HG02938 (cell line): ENCODE measurements at regions not wholly inside any gene's neighbourhood (a gene's known extent, or its start where the extent isn't known, plus 50 kb on each side); places are given as distances from the start of the nearest gene placed in this dataset.
"Not testable (repeated sequence)": the region's sequence is repeated elsewhere in the genome, so short reads cannot be mapped to it uniquely, and the experiment has no call there.

ENCODE experiments used
- ATAC-seq: cut with Tn5 transposase; IDR thresholded peaks from one replicate; pipeline ENCODE4 v1.9.1; 2021; ENCODE audit warnings: mild to moderate bottlenecking, moderate library complexity; ENCODE audit not compliant: unreplicated experiment

DNA sequence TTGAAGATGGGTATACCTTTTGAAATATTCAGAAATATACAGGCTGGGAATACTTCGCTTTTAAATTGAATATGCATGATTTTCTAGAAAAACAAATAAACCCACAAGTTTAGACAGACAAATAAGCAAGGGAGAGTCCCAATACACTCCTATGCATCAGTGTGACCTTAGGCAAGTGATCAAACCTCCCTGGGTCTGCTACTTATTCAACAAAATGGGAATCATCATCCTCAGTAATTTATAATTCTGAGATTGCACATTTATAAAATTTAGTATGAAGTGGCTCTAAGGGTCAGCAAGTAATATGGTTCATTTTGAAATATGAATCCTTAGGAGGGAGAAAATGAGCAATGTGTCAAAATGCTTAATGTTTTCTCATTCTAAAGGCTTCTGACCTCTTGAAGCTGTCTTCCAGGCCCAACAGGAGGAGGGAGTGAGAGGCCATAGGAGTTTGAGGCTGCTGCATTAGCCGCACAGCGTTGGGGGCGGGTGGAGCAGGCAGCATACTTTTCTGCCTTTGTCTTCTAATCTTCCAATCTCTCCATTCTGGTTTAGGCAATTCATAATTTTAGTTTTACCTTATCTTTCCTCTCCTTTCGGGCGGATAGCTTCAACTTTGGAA lies 155.1 kb downstream of the TRIB2 start:
- no peak for ATAC-seq

DNA sequence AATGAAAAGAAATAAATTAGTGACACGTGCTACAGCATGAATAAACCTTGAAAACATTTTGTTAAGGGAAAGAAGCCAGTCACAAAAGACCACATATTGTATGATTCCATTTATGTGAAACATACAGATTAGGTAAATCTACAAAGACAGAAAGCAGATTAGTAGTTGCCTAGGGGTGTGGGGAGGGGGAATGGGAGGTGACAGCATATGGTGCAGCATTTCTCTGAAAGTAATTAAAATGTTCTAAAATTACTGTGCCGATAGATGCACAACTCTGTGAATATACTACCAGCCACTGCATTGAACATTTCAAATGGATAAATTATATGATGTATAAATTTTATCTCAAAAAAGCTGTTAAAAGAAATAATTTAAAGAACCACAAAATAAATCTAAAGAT lies 161.0 kb downstream of the TRIB2 start:
- ATAC-seq: no peak

DNA sequence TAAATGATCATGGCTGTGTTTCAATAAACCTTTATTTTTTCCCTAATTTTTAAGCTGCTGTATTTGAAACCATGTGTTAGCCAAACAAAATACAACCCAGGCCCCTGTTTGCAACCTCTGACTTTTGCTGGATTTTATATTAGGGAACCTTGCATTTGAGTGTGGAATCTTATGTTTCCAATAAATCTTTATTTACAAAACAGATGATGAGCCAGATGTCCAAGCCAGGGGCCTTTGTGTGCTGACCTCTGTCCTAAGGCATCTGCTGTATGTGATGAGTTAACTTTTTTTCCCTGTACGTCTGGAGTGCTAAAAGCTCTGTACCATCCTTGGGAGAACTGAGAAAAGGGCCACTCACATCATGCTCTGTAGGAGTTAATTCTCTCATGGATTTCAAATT lies 162.9 kb downstream of the TRIB2 start:
- ATAC-seq: no peak

DNA sequence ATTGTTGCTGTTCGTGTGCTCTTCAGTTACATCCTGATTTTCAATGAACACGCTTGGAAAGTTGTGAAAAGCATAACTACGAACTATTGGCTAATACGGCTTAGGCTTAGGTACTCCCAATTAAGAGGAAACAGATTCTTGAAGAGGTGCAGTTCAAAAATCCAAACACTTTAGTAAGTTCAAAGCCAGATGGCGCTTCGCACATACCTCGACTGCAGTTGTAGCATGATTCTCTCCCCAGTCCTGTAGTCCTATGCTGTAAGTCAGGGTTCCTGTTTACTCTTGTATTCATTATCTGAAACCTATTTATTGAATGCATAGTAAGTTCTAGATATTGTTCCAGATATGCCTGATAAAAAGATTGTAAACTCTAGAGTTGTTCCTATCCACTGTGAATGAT lies 165.2 kb downstream of the TRIB2 start:
- no peak for ATAC-seq

DNA sequence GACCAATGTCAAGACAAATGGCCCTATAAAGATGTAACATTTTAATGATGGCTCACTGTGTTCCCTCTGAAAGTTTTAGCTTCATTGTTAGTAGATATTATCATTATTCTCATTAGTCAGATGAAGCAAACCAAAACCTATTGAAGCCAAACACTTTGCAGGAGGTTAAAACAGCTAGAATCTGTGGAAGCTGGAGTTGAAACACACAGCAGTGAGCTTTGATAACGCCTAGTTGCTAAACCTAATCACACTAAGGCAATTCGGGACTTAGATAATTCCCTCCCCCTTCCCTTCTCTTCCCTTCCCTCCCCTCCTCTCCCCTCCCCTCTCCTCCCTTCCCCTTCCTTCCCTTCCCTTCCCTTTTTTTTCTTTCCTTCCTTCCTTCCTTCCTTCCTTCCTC lies 165.7 kb downstream of the TRIB2 start:
- ATAC-seq: no peak

DNA sequence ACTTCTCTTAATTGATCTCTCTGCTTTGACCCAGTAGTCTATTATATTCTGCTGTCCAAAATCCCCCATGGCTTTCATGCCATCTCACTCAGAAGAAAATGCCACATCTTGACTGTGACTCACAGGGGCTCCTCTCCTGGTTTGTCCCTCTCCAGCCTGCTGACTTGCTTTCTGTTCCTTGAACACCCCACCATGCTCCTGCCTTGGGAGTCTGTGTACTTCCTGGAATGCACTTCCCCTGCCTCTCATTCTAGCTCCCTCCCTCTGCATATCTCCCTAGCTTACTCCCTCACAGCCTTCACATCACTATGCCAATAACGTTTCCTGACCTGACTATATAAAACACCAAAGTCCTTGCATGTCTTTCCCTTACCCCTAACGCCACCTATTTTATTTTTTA lies 167.2 kb downstream of the TRIB2 start:
- no peak for ATAC-seq

DNA sequence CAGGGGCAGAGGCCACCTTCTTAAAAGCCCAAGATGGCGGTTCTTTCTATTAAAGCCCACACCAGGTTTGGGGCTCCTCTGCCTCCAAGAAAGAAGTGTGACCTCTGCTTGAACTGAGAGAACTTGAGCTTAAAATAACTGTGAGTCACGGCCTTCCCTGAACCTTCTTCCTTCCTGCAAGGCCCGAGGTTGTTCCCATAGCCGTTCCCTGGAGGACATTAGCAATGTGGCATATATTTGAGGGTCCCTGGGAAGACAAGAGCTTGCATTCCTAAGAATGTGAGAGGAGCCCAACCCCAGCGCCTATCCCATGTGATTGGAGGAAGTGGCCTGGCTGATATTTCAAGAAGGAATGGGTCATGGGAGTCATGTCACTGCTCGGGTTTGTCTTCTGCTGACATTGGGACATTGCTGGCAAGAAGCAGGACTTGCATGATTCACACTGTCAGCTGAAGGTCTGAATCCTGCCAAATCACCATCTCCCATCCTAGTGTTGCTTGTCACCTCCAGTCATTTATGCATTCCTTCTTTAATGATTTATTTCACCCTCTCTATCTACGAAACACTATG lies 168.1 kb downstream of the TRIB2 start:
- no peak for ATAC-seq

DNA sequence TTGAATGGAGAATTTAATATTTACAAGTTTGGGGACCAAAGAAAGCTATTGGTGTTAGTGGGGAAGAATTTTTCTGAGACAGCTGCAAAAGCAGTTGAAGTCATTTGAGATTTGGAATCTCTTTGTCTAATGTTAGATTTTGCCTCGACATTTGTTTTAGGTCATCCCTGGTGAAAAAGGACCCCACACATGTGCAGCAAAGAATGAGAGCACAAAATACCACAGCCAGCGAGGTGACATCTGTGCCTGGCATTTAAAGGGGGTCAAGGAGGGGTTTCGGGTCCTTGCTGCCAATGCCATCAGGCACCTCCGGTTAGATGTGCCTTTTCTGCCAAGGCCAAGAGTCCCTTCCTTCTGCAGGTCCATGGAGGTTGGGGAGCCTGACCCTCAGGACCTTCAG lies 173.3 kb downstream of the TRIB2 start:
- no peak for ATAC-seq

DNA sequence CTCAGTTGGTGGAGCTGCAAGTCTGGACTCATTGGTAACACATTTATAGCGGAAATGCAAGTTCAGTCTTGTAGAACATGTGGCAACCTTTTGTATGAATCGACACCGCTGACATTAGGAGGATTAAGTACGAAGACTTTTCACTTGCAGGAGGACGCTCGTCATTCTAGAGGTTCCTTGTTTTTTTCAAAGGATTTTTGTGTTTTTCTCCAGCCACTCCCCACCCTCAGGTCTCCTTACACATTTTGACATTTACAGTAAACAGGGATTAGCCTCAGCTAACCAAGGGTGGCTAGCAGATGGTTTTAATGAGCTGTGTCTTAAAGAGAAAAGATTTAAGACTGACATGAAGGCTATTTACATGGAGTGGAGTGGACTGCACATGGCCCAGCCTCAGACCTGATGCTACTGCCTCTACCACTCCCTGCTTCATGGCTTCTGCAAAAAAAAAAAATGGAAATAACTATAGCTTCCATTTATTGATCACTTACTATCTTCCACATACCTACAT lies 173.8 kb downstream of the TRIB2 start:
- no peak for ATAC-seq

DNA sequence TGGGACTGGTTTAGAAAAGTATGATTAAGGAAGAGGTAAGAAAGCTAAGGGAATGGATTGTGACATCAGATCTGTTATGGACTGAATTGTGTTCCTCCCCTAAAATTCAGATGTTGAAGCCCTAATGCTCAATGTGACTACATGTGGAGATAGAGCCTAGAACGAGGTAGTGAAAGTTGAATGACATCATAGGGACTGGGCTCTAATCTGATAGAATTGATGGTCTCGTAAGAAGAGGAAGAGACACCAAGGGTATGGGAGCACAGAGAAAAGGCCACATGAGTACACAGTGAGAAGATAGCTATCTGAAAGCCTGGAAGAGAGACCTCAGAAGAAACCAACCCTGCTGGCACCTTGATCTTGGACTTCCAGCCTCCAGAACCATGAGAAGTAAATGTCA lies 178.3 kb downstream of the TRIB2 start:
- no peak for ATAC-seq

DNA sequence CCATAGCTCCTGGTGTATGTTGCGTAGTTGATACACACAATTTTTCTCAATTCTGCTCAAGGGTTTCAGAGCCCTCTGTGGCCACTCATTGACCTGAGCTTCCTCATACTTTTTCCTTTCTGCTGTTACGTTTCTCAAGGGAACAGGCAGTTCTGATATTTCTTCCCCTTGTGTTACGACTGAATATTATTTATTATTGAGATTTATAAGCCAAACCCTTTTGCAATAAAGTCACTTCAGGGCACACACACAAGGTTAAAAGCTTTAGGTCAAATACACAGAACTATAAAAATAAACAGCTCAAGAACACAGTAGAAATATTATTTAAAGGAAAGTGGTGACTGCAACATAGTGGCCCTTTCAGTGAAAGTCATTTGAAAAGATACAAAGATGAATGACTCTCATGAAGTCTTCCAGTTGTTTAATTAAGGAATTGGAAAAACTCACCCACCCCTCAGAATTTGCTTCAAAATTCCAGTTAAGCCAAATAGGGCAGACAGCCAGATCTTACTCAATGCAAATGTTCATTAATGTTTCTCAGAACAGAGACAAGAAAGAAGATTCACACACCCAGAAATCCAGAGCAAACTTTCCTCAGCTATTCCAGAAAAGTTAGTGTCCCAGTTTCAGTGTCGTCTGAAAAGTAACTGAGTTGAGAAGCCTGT lies 179.7 kb downstream of the TRIB2 start:
- ATAC-seq: no peak

DNA sequence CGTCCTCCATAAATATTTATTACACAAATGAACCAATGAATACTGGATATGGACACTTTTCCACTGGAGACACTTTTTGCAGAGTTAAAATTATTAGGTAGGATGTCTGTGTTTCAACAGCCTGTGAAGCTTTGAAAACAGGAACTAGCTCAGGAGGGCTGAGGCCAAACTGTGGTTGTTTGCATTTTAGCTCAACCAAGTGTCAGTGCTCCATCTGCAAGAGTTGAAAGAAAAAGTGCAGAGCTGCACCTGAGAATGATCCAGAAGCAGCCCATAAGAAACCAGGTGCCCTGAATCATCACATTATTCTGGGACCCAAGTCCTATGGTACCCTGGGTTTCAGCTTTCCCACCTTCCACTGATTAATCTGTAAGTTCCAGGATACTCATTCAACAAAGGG lies 180.4 kb downstream of the TRIB2 start:
- ATAC-seq: no peak

DNA sequence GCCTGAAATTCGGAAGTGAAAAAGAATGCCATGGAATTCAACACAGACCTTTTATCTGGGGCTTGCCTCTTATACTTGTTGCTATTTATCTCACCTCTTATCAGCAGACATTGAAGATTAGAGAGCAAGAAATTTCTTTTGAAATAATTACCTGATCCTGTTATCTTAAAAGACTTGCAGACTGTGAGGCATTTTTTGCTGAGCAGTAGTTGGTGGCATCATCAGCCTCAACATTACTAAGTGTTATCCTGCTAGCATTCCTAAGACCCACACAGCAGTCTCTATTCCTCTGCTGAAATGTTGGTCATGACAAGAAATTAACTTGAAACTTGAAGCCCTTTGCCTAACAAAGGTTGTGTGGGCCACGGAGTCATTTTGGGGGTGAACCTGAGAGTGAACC lies 186.5 kb downstream of the TRIB2 start:
- ATAC-seq: no peak

DNA sequence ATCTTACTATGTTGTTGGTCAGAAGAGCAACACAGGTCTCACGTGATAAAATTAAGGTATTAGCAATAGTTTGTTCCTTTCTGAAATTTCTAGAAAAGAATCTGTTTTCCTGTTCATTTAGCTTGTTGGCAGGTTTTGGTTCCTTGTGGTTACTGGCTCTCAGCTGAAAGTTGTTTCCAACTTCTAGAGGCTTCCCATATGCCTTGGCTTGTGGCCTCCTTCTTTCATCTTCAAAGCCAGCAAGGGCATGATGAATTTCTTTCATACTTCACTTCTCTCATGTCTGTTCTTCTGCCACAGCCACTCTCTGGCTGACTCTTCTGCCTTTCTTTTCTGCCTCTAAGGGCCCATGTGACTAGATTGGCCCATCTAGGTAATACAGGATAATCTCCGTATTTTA lies 193.7 kb downstream of the TRIB2 start:
- ATAC-seq: no peak

DNA sequence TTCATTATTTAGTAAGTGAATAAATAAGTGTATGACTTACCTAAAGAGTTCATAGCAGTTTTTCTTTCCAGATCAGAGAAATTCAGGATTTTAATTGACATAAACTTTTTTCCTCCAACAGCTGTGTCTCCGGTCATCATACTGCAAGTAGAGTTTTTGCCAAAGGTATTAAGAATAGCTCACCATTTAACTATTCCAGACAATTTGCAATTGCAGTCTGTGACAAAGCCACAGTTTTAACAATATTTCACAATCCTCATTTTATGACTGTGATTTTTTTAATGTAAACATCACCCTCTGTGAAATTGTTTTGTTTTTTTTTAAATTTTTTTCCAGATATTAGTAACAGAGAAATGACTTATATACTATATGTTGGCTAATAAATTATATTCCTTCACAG lies 199.1 kb downstream of the TRIB2 start:
- no peak for ATAC-seq

DNA sequence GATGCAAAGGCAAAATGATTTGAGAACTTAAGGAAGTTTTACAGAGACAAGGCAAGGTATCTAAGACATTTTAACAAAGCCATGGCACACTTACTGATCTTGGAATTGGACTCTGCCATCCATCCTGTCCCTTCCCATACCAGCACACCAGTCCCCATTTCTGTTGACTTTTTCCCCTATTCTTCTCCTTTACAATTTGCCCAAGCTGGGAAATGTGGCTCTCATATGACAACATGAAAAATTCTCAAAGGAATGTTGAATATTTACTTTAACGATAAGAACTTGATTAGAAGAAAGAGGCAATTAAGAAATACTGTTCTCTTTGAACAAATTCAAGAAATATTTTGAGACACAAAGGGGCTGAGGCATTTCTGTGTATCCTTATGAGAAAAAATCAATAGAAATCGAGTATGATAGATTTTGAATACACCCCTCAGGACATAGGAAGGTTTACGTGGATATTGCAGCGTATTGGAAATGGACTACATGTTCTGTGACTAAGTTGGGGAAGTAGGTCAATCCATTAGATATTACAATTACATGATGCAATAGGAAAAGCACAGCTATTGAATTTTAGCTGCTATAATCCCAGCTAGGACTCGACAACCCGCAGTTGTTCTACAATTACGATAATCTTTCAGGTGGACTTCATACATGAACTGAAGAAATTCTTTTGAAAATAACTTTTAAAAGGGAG lies 201.6 kb downstream of the TRIB2 start:
- ATAC-seq: no peak

DNA sequence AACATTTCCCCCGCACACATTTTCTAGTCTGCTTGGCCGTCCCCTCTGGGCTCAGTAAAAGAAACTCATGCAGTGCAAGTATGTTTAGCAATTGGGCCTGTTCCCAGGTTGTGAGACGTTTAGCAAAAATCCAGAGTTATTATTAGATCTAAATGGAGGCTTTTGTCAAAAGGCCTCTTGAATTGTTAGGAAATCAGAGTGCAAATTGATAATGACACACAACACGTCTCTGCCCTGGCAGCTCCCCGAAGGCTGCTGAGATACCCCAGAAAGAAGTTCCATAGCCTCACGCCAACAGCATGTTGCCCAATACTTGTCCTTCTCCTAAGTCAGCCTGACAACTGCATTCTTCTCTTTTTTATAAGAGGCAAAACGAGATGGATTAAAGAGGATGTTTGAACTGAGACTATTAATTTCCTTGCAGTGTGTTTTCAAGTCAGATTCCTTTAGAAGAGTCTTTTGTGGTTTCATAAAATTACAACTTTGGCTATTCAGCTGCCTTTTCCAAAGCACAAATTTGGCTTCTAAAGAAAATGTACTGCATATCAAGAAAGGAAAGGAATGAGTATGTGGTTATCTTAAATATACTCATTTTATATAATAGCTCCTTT lies 202.2 kb downstream of the TRIB2 start:
- no peak for ATAC-seq

DNA sequence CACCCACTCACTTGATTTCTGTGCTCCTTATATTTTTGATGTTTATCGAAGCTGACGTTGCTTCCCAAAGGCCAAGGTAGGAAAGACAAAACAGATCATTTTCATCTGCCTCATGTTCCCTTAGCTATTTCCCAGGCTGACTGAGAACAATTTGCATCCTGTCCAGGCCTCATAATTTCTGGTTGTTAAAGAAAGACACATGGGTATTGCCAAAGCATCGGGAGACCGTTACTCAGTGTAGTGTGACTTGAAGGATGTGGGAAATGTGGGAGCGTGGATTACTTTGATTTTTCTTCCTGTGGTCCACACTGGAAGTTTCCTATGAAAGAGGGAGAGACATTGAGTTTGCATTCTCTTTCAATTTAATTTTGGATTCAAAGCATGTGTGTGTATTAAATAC lies 204.6 kb downstream of the TRIB2 start:
- ATAC-seq: no peak

DNA sequence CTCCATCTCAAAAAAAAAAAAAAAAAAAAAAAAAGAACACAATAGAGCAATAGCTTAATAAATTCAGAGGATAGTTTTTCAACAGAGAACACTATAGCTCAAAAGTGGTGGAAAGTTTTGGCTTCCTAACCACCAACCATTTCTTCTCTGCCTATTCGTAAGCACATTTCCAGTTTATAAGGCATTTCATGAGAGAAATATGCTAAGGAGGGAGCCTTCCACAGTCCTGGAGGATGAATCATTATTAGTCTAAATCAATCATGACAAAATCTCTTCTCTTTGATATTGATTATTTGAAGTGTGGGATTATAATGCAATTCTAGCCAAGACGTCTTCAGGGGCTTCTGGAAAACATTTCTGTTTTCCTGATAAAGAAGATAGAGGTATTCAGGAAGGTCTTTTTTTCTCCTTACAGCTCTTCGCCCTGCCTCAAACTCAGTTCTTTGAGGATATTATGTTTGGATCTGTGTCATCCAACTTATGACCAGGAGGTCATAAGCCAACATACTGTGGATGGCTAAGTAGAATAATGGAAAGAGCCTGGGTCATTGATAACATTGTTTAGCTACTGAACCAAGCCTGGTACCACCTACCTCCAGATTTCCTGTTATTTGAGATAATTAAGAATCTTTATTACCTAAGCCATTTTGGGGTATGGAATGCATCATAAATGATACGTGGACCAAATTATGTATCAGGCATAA lies 207.3 kb downstream of the TRIB2 start:
- no peak for ATAC-seq

DNA sequence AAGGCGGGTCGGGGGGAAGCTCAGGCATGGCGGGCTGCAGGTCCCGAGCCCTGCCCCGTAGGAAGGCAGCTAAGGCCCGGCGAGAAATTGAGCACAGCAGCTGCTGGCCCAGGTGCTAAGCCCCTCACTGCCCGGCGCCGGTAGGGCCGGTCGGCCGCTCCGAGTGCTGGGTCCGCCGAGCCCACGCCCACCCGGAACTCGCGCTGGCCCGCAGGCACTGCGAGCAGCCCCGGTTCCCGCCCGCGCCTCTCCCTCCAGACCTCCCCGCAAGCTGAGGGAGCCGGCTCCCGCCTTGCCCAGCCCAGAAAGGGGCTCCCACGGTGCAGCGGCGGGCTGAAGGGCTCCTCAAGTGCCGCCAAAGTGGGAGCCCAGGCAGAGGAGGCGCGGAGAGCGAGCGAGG lies 209.9 kb downstream of the TRIB2 start:
- not testable (repeated sequence) for ATAC-seq

DNA sequence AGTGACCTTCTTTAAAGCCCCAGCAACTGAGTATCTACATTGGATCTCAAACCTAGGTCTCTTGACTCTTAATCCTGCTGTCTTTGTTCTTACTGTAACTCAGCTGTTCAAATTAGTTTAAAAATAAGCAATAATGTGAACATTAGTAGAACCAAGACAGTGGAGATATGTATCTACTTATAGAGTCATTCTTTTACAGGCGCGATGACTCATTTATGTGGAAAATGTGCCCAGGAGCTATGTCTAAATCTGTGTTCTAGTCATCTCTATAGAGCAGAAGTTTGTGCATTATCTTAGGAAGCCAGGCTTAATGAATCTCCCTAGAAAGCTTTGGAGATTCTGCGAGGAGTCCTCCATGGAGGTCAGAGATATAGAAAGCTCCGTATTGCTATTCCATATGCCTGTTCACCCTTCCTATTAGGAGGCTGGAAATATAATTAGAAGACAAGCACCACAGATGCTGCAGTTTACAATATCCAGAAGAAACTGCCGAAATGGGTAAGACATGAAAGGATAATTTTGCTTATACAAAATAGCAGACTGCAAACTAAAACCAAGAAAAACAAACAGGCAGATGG lies 211.6 kb downstream of the TRIB2 start:
- no peak for ATAC-seq
